K562 (cell line): ENCODE measurements at regions not wholly inside any gene's neighbourhood (a gene's known extent, or its start where the extent isn't known, plus 50 kb on each side); places are given as distances from the start of the nearest gene placed in this dataset.

Experiments
- ATAC-seq: fragments of 200-7000 bp; cut with Tn5 transposase; 3 replicates; pipeline ENCODE4 v1.9.1; 2020; ENCODE audit warnings: moderate library complexity
- BruUV-seq: library from RNA; stranded (reverse); fragments of 400-500 nt; replicated peaks from 2 replicates; lab custom pipeline; 2021; lab: Mats Ljungman, UMichigan
- CTCF ChIA-PET: fragments of 300-600 bp; formaldehyde crosslinking; extraction: SDS; loops from one replicate; lab custom pipeline; 2021; ENCODE audit warnings: low intra/inter-chr PET ratio; lab: Yijun Ruan, JAX
- POLR2A ChIA-PET: fragments of 300-600, 350-650 bp; sonication (Branson Sonifier 250); formaldehyde crosslinking; extraction: SDS; loops from one replicate; lab custom pipeline; 2021; ENCODE audit warnings: antibody characterized with exemption, inconsistent platforms; lab: Yijun Ruan, JAX
- DNase-seq, 4 experiments: peaks; one replicate each; pipeline versions ENCODE4 v3.0.0 to v3.0.0-alpha.2; 2011 to 2018; ENCODE audit warnings: low spot score in 3 of 4, mixed read lengths in 3 of 4; ENCODE audit errors: extremely low read depth in 1 of 4
- FAIRE-seq: peaks from 2 replicates; lab custom pipeline; 2011; peaks lifted over from hg19 to GRCh38; lab: Jason Lieb, UNC
- H2AFZ ChIP-seq: 2 replicates; pipeline ENCODE4 v1.6.0; 2011; ENCODE audit warnings: low read depth, low read length, control low read depth, inconsistent platforms
- H3K27ac ChIP-seq: fragments of 200-600 bp; 3 replicates; pipeline ENCODE4 v1.8.0; 2011; ENCODE audit warnings: low read depth, mild to moderate bottlenecking, control low read depth, inconsistent platforms, low read length, moderate library complexity, mixed read lengths; ENCODE audit errors: extremely low read depth
- H3K27me3 ChIP-seq, 2 experiments: fragments of 300-600 bp in 1 of 2; 2 replicates in 1 of 2; 3 replicates in 1 of 2; pipeline versions ENCODE4 v1.6.0 to v1.8.0; 2011; ENCODE audit warnings: inconsistent platforms in 2 of 2, low read length in 2 of 2, mild to moderate bottlenecking in 1 of 2, mixed read lengths in 1 of 2, moderate library complexity in 1 of 2; ENCODE audit not compliant: control insufficient read depth in 2 of 2, insufficient read depth in 2 of 2
- H3K36me3 ChIP-seq: fragments of 300-600 bp; 3 replicates; pipeline ENCODE4 v1.8.0; 2011; ENCODE audit warnings: mild to moderate bottlenecking, low read length, inconsistent platforms; ENCODE audit not compliant: control insufficient read depth, insufficient read depth
- H3K4me1 ChIP-seq, 2 experiments: fragments of 200-600 bp in 1 of 2; replicated peaks in 1 of 2; 2 replicates in 1 of 2; 3 replicates in 1 of 2; pipeline versions ENCODE4 v1.5.1 to v1.8.0; 2011; ENCODE audit warnings: inconsistent platforms in 2 of 2, low read length in 2 of 2, mild to moderate bottlenecking in 1 of 2, mixed read lengths in 1 of 2, moderate library complexity in 1 of 2; ENCODE audit not compliant: control insufficient read depth in 2 of 2, insufficient read depth in 2 of 2
- H3K4me2 ChIP-seq: 2 replicates; pipeline ENCODE4 v1.6.1; 2011; ENCODE audit warnings: low read length, control low read depth, inconsistent platforms, mixed read lengths; ENCODE audit not compliant: insufficient read depth
- H3K4me3 ChIP-seq: fragments of 200-600 bp; sonication (generic), shearing (Covaris generic); 2 replicates; pipeline ENCODE4 v1.5.1; 2016; ENCODE audit warnings: control low read depth, inconsistent platforms
- H3K79me2 ChIP-seq: fragments of 200-600 bp; 3 replicates; pipeline ENCODE4 v1.8.0; 2011; ENCODE audit warnings: low read length, inconsistent platforms; ENCODE audit not compliant: control insufficient read depth, insufficient read depth
- H3K9ac ChIP-seq, 2 experiments: 2 replicates each; pipeline versions ENCODE4 v1.6.0 to v1.6.1; 2011; ENCODE audit warnings: low read depth in 2 of 2, low read length in 2 of 2, control low read depth in 1 of 2, inconsistent platforms in 1 of 2, mild to moderate bottlenecking in 1 of 2, mixed read lengths in 1 of 2; ENCODE audit not compliant: insufficient read depth in 1 of 2
- H3K9me1 ChIP-seq: one replicate; pipeline ENCODE4 v1.6.0; 2011; ENCODE audit warnings: inconsistent platforms, mild to moderate bottlenecking, low read length, moderate library complexity; ENCODE audit not compliant: control insufficient read depth, insufficient read depth
- H3K9me3 ChIP-seq: replicated peaks from 2 replicates; pipeline ENCODE4 v1.5.1; 2011; ENCODE audit warnings: low read depth, low read length, inconsistent platforms; ENCODE audit not compliant: control insufficient read depth, insufficient read depth
- H4K20me1 ChIP-seq: replicated peaks from 2 replicates; pipeline ENCODE4 v1.6.1; 2011; ENCODE audit warnings: low read length, inconsistent platforms, mixed read lengths; ENCODE audit not compliant: control insufficient read depth, insufficient read depth
- CREB1 ChIP-seq, 2 experiments: sonication (generic) in 1 of 2; formaldehyde crosslinking in 1 of 2; IDR thresholded peaks; 2 replicates each; pipeline versions ENCODE4 v1.6.1 to v1.8.0; 2012 to 2022; ENCODE audit warnings: inconsistent platforms in 1 of 2, mild to moderate bottlenecking in 1 of 2, missing genetic modification reagents in 1 of 2, moderate library complexity in 1 of 2
- ELF2 ChIP-seq: fragments of 250-450 bp; sonication (Bioruptor Pico); IDR thresholded peaks from 2 replicates; pipeline ENCODE4 v1.5.0; 2021; ENCODE audit warnings: mild to moderate bottlenecking
- EP400 ChIP-seq: fragments of 450-650 bp; IDR thresholded peaks from 2 replicates; pipeline ENCODE4 v1.6.1; 2017; ENCODE audit warnings: antibody characterized with exemption, mild to moderate bottlenecking, moderate library complexity
- EWSR1 ChIP-seq: fragments of 450-650 bp; IDR thresholded peaks from 2 replicates; pipeline ENCODE4 v1.6.1; 2018; ENCODE audit warnings: borderline replicate concordance, mild to moderate bottlenecking, low read depth, moderate library complexity; ENCODE audit not compliant: partially characterized antibody
- HDGF ChIP-seq: fragments of 450-650 bp; IDR thresholded peaks from 2 replicates; pipeline ENCODE4 v1.6.1; 2016
- HNRNPLL ChIP-seq: fragments of 200-400 bp; formaldehyde crosslinking; IDR thresholded peaks from 2 replicates; pipeline ENCODE4 v1.6.1; 2017; ENCODE audit warnings: low read length, low read depth, mild to moderate bottlenecking; ENCODE audit not compliant: poor library complexity, severe bottlenecking
- HSF4 ChIP-seq: fragments of 250-450 bp; sonication (Bioruptor Pico); IDR thresholded peaks from 2 replicates; pipeline ENCODE4 v2.1.2; 2022; ENCODE audit warnings: mild to moderate bottlenecking, moderate library complexity, borderline replicate concordance
- NFYB ChIP-seq: IDR thresholded peaks from 2 replicates; pipeline ENCODE4 v1.6.1; 2011; ENCODE audit warnings: mild to moderate bottlenecking, moderate library complexity; ENCODE audit not compliant: insufficient read length; ENCODE audit errors: extremely low read depth
- SRSF7 ChIP-seq: fragments of 200-400 bp; formaldehyde crosslinking; optimal IDR thresholded peaks from 2 replicates; pipeline ENCODE3; 2017; ENCODE audit warnings: mild to moderate bottlenecking, low read depth, low read length
- WGBS: fragments of 100-300 bp; shearing (Covaris generic); methylation state at CpG from one replicate; pipeline ENCODE4 v1.1.6; 2016; ENCODE audit warnings: low coverage, mixed read lengths; ENCODE audit not compliant: insufficient coverage; ENCODE audit errors: missing lambda C conversion rate; 5-methylcytosine and 5-hydroxymethylcytosine counted together
- in situ Hi-C: fragments of 300-500 bp; cut with MboI; formaldehyde crosslinking; loops from 4 replicates; pipeline ENCODE4 v1.15.0; 2018; ENCODE audit warnings: inconsistent platforms, mixed read lengths
- intact Hi-C: fragments of 100-400 bp; cut with micrococcal nuclease; formaldehyde crosslinking; loops from 2 replicates; pipeline ENCODE4 v1.14.2; 2022
- TF ChIP-seq, protein P1 (sequence below): fragments of 450-650 bp; IDR thresholded peaks from 2 replicates; pipeline ENCODE4 v1.6.1; 2016; ENCODE audit warnings: low read depth
- TF ChIP-seq, protein P2 (sequence below): fragments of 450-650 bp; IDR thresholded peaks from 2 replicates; pipeline ENCODE4 v1.6.1; 2017; ENCODE audit warnings: antibody characterized with exemption, mild to moderate bottlenecking

DNA sequence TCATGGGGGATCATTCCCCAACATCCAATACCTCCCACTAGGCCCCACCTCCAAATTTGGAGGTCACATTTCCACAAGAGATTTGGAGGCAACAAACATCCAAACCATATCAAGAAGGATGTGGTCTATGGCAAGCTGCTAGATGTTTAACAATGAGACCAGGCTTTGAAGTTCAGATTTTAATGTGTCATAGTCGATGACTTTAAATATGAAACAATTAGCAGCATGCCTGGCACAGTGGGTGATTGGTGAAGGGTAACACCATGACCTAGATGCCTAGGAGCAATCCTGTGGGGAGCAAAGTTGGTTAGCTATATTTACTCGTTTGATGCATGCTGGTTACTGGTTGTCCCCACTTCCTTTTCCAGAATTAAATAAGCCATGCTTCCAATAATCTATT is 356.4 kb upstream of the VWC2 start:
- Histone ChIP-seq H3K9me1 (no peaks in the 10 kb centered on the region), H3K27ac (no peak overlapping the region), H3K4me1 (no peaks in the 10 kb centered on the region), H3K27me3 (no peaks in the 10 kb centered on the region), H3K4me2 (no peak overlapping the region), H4K20me1 (no peaks in the 10 kb centered on the region), H3K4me3 (no peak overlapping the region), H3K9ac (no peak overlapping the region), H3K79me2 (no peaks in the 10 kb centered on the region), H2AFZ (no peak overlapping the region), H3K36me3 (no peaks in the 10 kb centered on the region), H3K9me3 (no peaks in the 10 kb centered on the region; the same call in 1 of the 2 replicates)
- 0% methylated on average over 2 of the region's 2 CpGs for WGBS
- in situ Hi-C loops (no loop called here), intact Hi-C loops (no loop called here)
- POLR2A ChIA-PET = no interaction called here
- FAIRE-seq (no peak), DNase-seq (no peak), ATAC-seq (no peak)
- no TSS peak for BruUV-seq
- CTCF ChIA-PET = interaction anchor here (0.6 kb wide), 1 partner anchor 535 kb away, joined by 3 read pairs; no protein-coding TSS in a partner anchor
- TF ChIP-seq EWSR1 (no peak), HSF4 (no peak), HDGF (no peak), EP400 (no peak), NFYB (no peak), HNRNPLL (no peak), CREB1 (IDR thresholded peaks at IDR 0.05) (no peak), CREB1 (CRISPR knock-in tag; IDR thresholded peaks at IDR 0.05) (no peak), ELF2 (CRISPR knock-in tag) (no peak), SRSF7 (no peak)
- TF ChIP-seq, protein P1, sequence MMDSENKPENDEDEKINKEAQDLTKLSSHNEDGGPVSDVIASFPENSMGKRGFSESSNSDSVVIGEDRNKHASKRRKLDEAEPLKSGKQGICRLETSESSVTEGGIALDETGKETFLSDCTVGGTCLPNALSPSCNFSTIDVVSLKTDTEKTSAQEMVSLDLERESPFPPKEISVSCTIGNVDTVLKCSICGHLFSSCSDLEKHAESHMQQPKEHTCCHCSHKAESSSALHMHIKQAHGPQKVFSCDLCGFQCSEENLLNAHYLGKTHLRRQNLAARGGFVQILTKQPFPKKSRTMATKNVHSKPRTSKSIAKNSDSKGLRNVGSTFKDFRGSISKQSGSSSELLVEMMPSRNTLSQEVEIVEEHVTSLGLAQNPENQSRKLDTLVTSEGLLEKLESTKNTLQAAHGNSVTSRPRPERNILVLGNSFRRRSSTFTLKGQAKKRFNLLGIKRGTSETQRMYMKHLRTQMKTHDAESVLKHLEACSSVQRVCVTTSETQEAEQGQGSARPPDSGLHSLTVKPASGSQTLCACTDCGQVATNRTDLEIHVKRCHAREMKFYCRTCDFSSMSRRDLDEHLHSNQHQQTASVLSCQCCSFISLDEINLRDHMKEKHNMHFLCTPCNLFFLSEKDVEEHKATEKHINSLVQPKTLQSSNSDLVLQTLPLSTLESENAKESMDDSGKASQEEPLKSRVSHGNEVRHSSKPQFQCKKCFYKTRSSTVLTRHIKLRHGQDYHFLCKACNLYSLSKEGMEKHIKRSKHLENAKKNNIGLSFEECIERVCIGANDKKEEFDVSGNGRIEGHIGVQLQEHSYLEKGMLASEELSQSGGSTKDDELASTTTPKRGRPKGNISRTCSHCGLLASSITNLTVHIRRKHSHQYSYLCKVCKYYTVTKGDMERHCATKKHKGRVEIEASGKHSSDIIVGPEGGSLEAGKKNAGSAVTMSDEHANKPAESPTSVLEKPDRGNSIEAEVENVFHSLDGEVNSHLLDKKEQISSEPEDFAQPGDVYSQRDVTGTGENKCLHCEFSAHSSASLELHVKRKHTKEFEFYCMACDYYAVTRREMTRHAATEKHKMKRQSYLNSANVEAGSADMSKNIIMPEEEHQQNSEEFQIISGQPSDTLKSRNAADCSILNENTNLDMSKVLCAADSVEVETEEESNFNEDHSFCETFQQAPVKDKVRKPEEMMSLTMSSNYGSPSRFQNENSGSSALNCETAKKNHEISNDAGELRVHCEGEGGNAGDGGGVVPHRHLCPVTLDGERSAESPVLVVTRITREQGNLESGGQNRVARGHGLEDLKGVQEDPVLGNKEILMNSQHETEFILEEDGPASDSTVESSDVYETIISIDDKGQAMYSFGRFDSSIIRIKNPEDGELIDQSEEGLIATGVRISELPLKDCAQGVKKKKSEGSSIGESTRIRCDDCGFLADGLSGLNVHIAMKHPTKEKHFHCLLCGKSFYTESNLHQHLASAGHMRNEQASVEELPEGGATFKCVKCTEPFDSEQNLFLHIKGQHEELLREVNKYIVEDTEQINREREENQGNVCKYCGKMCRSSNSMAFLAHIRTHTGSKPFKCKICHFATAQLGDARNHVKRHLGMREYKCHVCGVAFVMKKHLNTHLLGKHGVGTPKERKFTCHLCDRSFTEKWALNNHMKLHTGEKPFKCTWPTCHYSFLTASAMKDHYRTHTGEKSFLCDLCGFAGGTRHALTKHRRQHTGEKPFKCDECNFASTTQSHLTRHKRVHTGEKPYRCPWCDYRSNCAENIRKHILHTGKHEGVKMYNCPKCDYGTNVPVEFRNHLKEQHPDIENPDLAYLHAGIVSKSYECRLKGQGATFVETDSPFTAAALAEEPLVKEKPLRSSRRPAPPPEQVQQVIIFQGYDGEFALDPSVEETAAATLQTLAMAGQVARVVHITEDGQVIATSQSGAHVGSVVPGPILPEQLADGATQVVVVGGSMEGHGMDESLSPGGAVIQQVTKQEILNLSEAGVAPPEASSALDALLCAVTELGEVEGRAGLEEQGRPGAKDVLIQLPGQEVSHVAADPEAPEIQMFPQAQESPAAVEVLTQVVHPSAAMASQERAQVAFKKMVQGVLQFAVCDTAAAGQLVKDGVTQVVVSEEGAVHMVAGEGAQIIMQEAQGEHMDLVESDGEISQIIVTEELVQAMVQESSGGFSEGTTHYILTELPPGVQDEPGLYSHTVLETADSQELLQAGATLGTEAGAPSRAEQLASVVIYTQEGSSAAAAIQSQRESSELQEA = no peak
- TF ChIP-seq, protein P2, sequence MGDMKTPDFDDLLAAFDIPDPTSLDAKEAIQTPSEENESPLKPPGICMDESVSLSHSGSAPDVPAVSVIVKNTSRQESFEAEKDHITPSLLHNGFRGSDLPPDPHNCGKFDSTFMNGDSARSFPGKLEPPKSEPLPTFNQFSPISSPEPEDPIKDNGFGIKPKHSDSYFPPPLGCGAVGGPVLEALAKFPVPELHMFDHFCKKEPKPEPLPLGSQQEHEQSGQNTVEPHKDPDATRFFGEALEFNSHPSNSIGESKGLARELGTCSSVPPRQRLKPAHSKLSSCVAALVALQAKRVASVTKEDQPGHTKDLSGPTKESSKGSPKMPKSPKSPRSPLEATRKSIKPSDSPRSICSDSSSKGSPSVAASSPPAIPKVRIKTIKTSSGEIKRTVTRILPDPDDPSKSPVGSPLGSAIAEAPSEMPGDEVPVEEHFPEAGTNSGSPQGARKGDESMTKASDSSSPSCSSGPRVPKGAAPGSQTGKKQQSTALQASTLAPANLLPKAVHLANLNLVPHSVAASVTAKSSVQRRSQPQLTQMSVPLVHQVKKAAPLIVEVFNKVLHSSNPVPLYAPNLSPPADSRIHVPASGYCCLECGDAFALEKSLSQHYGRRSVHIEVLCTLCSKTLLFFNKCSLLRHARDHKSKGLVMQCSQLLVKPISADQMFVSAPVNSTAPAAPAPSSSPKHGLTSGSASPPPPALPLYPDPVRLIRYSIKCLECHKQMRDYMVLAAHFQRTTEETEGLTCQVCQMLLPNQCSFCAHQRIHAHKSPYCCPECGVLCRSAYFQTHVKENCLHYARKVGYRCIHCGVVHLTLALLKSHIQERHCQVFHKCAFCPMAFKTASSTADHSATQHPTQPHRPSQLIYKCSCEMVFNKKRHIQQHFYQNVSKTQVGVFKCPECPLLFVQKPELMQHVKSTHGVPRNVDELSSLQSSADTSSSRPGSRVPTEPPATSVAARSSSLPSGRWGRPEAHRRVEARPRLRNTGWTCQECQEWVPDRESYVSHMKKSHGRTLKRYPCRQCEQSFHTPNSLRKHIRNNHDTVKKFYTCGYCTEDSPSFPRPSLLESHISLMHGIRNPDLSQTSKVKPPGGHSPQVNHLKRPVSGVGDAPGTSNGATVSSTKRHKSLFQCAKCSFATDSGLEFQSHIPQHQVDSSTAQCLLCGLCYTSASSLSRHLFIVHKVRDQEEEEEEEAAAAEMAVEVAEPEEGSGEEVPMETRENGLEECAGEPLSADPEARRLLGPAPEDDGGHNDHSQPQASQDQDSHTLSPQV = no peak
